ENCODE measurements at regions not wholly inside any gene's neighbourhood (a gene's known extent, or its start where the extent isn't known, plus 50 kb on each side); places are given as distances from the start of the nearest gene placed in this dataset.
A peak's percentile ranks its signal among the peaks of the same experiment; 100 is the strongest.

GRCh38 chr10:58973235-58973595 is 203.2 kb upstream of the PHYHIPL start:
- H3K9me3 ChIP-seq (replicated peaks in 1 of 2; ENCODE audit: control insufficient read depth in 2 of 2, insufficient read depth in 1 of 2, low read depth in 1 of 2, low read length in 2 of 2): no peaks in the 10 kb centered on the region
- no peak overlapping the region for H2AK5ac ChIP-seq (ENCODE audit: low read depth, low read length)
- H3K27me3 ChIP-seq (ENCODE audit: control insufficient read depth in 3 of 3, insufficient read depth in 3 of 3, low read depth in 1 of 3, low read length in 3 of 3): peaks cover 0 to 7% (median 0%) of the 10 kb centered on the region in 3 experiments
- H2BK15ac ChIP-seq (ENCODE audit: low read length): no peak overlapping the region
- no peak overlapping the region for H3K4me3 ChIP-seq (ENCODE audit: low read length in 2 of 2)
- H3K4me2 ChIP-seq (ENCODE audit: insufficient read depth, low read length, poor library complexity, severe bottlenecking): no peak overlapping the region
- H3K27ac ChIP-seq (replicated peaks; ENCODE audit: low read length): no peak overlapping the region
- H3K4ac ChIP-seq (ENCODE audit: low read length): no peak overlapping the region
- no peak overlapping the region for H4K91ac ChIP-seq (ENCODE audit: low read depth, low read length, poor library complexity)
- no peak overlapping the region for H3K23ac ChIP-seq (ENCODE audit: low read depth, low read length, poor library complexity)
- no peaks in the 10 kb centered on the region for H3K36me3 ChIP-seq (replicated peaks in 1 of 2; ENCODE audit: control insufficient read depth in 2 of 2, insufficient read depth in 2 of 2, low read length in 2 of 2)
- H3K79me1 ChIP-seq (ENCODE audit: low read depth, low read length): no peaks in the 10 kb centered on the region
- no peak overlapping the region for H4K8ac ChIP-seq (ENCODE audit: low read depth, low read length)
- H3K14ac ChIP-seq (ENCODE audit: low read length): no peak overlapping the region
- no peak overlapping the region for H3K18ac ChIP-seq (ENCODE audit: low read length)
- H2BK5ac ChIP-seq (ENCODE audit: low read length): no peak overlapping the region
- no peak overlapping the region for H2AFZ ChIP-seq (ENCODE audit: low read length)
- no peak for DNase-seq (ENCODE audit: low spot score)
- no peak overlapping the region for H2BK12ac ChIP-seq (ENCODE audit: low read length)
- H3K9ac ChIP-seq (ENCODE audit: low read depth, low read length, poor library complexity): no peak overlapping the region
- peaks cover under 1 to 11% of the 10 kb centered on the region in 2 donors for H3K4me1 ChIP-seq (ENCODE audit: control insufficient read depth in 2 of 2, insufficient read depth in 1 of 2, low read depth in 1 of 2, low read length in 2 of 2)
- no peak overlapping the region for H2BK120ac ChIP-seq (ENCODE audit: low read depth, low read length)
- no CpG with 5 or more reads among the region's 2 CpGs for WGBS, 2 donors (ENCODE audit: extremely low coverage in 2 of 2, insufficient read length in 2 of 2, insufficient replicate concordance in 1 of 2)

- no peak for DNase-seq (ENCODE audit: low spot score)
- Histone ChIP-seq H3K79me1 (ENCODE audit: low read depth, low read length) (no peaks in the 10 kb centered on the region), H2BK120ac (ENCODE audit: low read depth, low read length) (no peak overlapping the region), H3K4ac (ENCODE audit: low read length) (no peak overlapping the region), H3K4me1 (ENCODE audit: control insufficient read depth in 2 of 2, insufficient read depth in 1 of 2, low read depth in 1 of 2, low read length in 2 of 2) (peaks cover 0 to 9% of the 10 kb centered on the region in 2 donors), H3K36me3 (replicated peaks in 1 of 2; ENCODE audit: control insufficient read depth in 2 of 2, insufficient read depth in 2 of 2, low read length in 2 of 2) (no peaks in the 10 kb centered on the region), H2AFZ (ENCODE audit: low read length) (no peak overlapping the region), H2AK5ac (ENCODE audit: low read depth, low read length) (no peak overlapping the region), H2BK12ac (ENCODE audit: low read length) (no peak overlapping the region), H3K18ac (ENCODE audit: low read length) (peak overlapping the region; percentile 3), H3K9me3 (replicated peaks in 1 of 2; ENCODE audit: control insufficient read depth in 2 of 2, insufficient read depth in 1 of 2, low read depth in 1 of 2, low read length in 2 of 2) (no peaks in the 10 kb centered on the region), H4K8ac (ENCODE audit: low read depth, low read length) (no peak overlapping the region), H4K91ac (ENCODE audit: low read depth, low read length, poor library complexity) (no peak overlapping the region), H3K23ac (ENCODE audit: low read depth, low read length, poor library complexity) (no peak overlapping the region), H3K27ac (replicated peaks; ENCODE audit: low read length) (no peak overlapping the region), H2BK15ac (ENCODE audit: low read length) (no peak overlapping the region), H2BK5ac (ENCODE audit: low read length) (no peak overlapping the region), H3K14ac (ENCODE audit: low read length) (no peak overlapping the region), H3K27me3 (ENCODE audit: control insufficient read depth in 3 of 3, insufficient read depth in 3 of 3, low read depth in 1 of 3, low read length in 3 of 3) (no peaks in the 10 kb centered on the region), H3K4me2 (ENCODE audit: insufficient read depth, low read length, poor library complexity, severe bottlenecking) (no peak overlapping the region), H3K4me3 (ENCODE audit: low read length in 2 of 2) (no peak overlapping the region), H3K9ac (ENCODE audit: low read depth, low read length, poor library complexity) (no peak overlapping the region)
- no CpG with 5 or more reads among the region's 1 CpG for WGBS, 2 donors (ENCODE audit: extremely low coverage in 2 of 2, insufficient read length in 2 of 2, insufficient replicate concordance in 1 of 2)
Measured at GRCh38 chr10:58976254-58976653, 200.2 kb upstream of the PHYHIPL start.

GRCh38 chr10:58979711-58980110 is 196.7 kb upstream of the PHYHIPL start:
- no peak overlapping the region for H3K4me3 ChIP-seq (ENCODE audit: low read length in 2 of 2)
- no peaks in the 10 kb centered on the region for H3K27me3 ChIP-seq (ENCODE audit: control insufficient read depth in 3 of 3, insufficient read depth in 3 of 3, low read depth in 1 of 3, low read length in 3 of 3)
- H3K23ac ChIP-seq (ENCODE audit: low read depth, low read length, poor library complexity): no peak overlapping the region
- WGBS, 2 donors (ENCODE audit: extremely low coverage in 2 of 2, insufficient read length in 2 of 2, insufficient replicate concordance in 1 of 2): no CpG with 5 or more reads among the region's 3 CpGs
- H2AK5ac ChIP-seq (ENCODE audit: low read depth, low read length): no peak overlapping the region
- H3K9me3 ChIP-seq (replicated peaks in 1 of 2; ENCODE audit: control insufficient read depth in 2 of 2, insufficient read depth in 1 of 2, low read depth in 1 of 2, low read length in 2 of 2): no peaks in the 10 kb centered on the region
- DNase-seq (ENCODE audit: low spot score): no peak
- no peak overlapping the region for H3K4ac ChIP-seq (ENCODE audit: low read length)
- H4K91ac ChIP-seq (ENCODE audit: low read depth, low read length, poor library complexity): no peak overlapping the region
- H3K27ac ChIP-seq (replicated peaks; ENCODE audit: low read length): no peak overlapping the region
- H2BK15ac ChIP-seq (ENCODE audit: low read length): no peak overlapping the region
- no peak overlapping the region for H2BK120ac ChIP-seq (ENCODE audit: low read depth, low read length)
- H3K79me1 ChIP-seq (ENCODE audit: low read depth, low read length): no peaks in the 10 kb centered on the region
- H3K4me1 ChIP-seq (ENCODE audit: control insufficient read depth in 2 of 2, insufficient read depth in 1 of 2, low read depth in 1 of 2, low read length in 2 of 2): peaks cover 0 to 12% of the 10 kb centered on the region in 2 donors
- no peak overlapping the region for H3K18ac ChIP-seq (ENCODE audit: low read length)
- no peak overlapping the region for H3K9ac ChIP-seq (ENCODE audit: low read depth, low read length, poor library complexity)
- H3K36me3 ChIP-seq (replicated peaks in 1 of 2; ENCODE audit: control insufficient read depth in 2 of 2, insufficient read depth in 2 of 2, low read length in 2 of 2): no peaks in the 10 kb centered on the region
- no peak overlapping the region for H2BK12ac ChIP-seq (ENCODE audit: low read length)
- H4K8ac ChIP-seq (ENCODE audit: low read depth, low read length): no peak overlapping the region
- H3K14ac ChIP-seq (ENCODE audit: low read length): no peak overlapping the region
- H3K4me2 ChIP-seq (ENCODE audit: insufficient read depth, low read length, poor library complexity, severe bottlenecking): no peak overlapping the region
- no peak overlapping the region for H2AFZ ChIP-seq (ENCODE audit: low read length)
- H2BK5ac ChIP-seq (ENCODE audit: low read length): no peak overlapping the region

GRCh38 chr10:58980826-58981415 is 195.5 kb upstream of the PHYHIPL start:
- WGBS, 2 donors (ENCODE audit: extremely low coverage in 2 of 2, insufficient read length in 2 of 2, insufficient replicate concordance in 1 of 2): no CpG with 5 or more reads among the region's 6 CpGs
- H3K79me1 ChIP-seq (ENCODE audit: low read depth, low read length): no peaks in the 10 kb centered on the region

More at GRCh38 chr10:58980826-58981415, 195.5 kb upstream of the PHYHIPL start:
- H3K4ac ChIP-seq (ENCODE audit: low read length): no peak overlapping the region
- no peak overlapping the region for H3K9ac ChIP-seq (ENCODE audit: low read depth, low read length, poor library complexity)
- no peak overlapping the region for H3K18ac ChIP-seq (ENCODE audit: low read length)
- no peak overlapping the region for H2AK5ac ChIP-seq (ENCODE audit: low read depth, low read length)
- H3K27ac ChIP-seq (replicated peaks; ENCODE audit: low read length): no peak overlapping the region
- H2BK12ac ChIP-seq (ENCODE audit: low read length): no peak overlapping the region
- no peak overlapping the region for H2BK120ac ChIP-seq (ENCODE audit: low read depth, low read length)
- peaks cover 0 to 12% of the 10 kb centered on the region in 2 donors for H3K4me1 ChIP-seq (ENCODE audit: control insufficient read depth in 2 of 2, insufficient read depth in 1 of 2, low read depth in 1 of 2, low read length in 2 of 2)
- H3K9me3 ChIP-seq (replicated peaks in 1 of 2; ENCODE audit: control insufficient read depth in 2 of 2, insufficient read depth in 1 of 2, low read depth in 1 of 2, low read length in 2 of 2): no peaks in the 10 kb centered on the region
- no peak overlapping the region for H4K91ac ChIP-seq (ENCODE audit: low read depth, low read length, poor library complexity)
- H3K4me2 ChIP-seq (ENCODE audit: insufficient read depth, low read length, poor library complexity, severe bottlenecking): no peak overlapping the region
- H3K27me3 ChIP-seq (ENCODE audit: control insufficient read depth in 3 of 3, insufficient read depth in 3 of 3, low read depth in 1 of 3, low read length in 3 of 3): no peaks in the 10 kb centered on the region
- no peak for DNase-seq (ENCODE audit: low spot score)
- H3K36me3 ChIP-seq (replicated peaks in 1 of 2; ENCODE audit: control insufficient read depth in 2 of 2, insufficient read depth in 2 of 2, low read length in 2 of 2): no peaks in the 10 kb centered on the region
- no peak overlapping the region for H3K4me3 ChIP-seq (ENCODE audit: low read length in 2 of 2)
- H2BK5ac ChIP-seq (ENCODE audit: low read length): no peak overlapping the region
- H3K14ac ChIP-seq (ENCODE audit: low read length): no peak overlapping the region
- H2AFZ ChIP-seq (ENCODE audit: low read length): no peak overlapping the region
- no peak overlapping the region for H4K8ac ChIP-seq (ENCODE audit: low read depth, low read length)
- H2BK15ac ChIP-seq (ENCODE audit: low read length): no peak overlapping the region
- H3K23ac ChIP-seq (ENCODE audit: low read depth, low read length, poor library complexity): no peak overlapping the region
